Neural cell (in vitro differentiated cells): ENCODE measurements at regions not wholly inside any gene's neighbourhood (a gene's known extent, or its start where the extent isn't known, plus 50 kb on each side); places are given as distances from the start of the nearest gene placed in this dataset.

ENCODE experiments used
- H2AFZ ChIP-seq: fragments of 200-600, 300-800 bp; sonication (generic), shearing (Covaris generic); 2 replicates; pipeline ENCODE4 v1.6.0; 2014; ENCODE audit warnings: low read depth, mild to moderate bottlenecking, antibody characterized with exemption, low read length, moderate library complexity
- H3F3A ChIP-seq: fragments of 200-600 bp; shearing (Covaris generic); 2 replicates; pipeline ENCODE4 v1.6.1; 2016; ENCODE audit warnings: mild to moderate bottlenecking, moderate library complexity, mixed read lengths, antibody characterized with exemption, low read length; ENCODE audit not compliant: insufficient read depth, poor library complexity, severe bottlenecking
- H3K27ac ChIP-seq: fragments of 200-600, 300-800 bp; sonication (generic), shearing (Covaris generic); 2 replicates; pipeline ENCODE4 v1.5.1; 2014; ENCODE audit warnings: mild to moderate bottlenecking, low read length, moderate library complexity
- H3K27me3 ChIP-seq: fragments of 300-800, 200-600 bp; sonication (generic), shearing (Covaris generic); 2 replicates; pipeline ENCODE4 v1.6.0; 2014; ENCODE audit warnings: mild to moderate bottlenecking, low read depth, low read length, moderate library complexity; ENCODE audit not compliant: insufficient read depth
- H3K36me3 ChIP-seq: fragments of 300-800, 200-600 bp; sonication (generic), shearing (Covaris generic); 2 replicates; pipeline ENCODE4 v1.5.1; 2014; ENCODE audit warnings: mild to moderate bottlenecking, antibody characterized with exemption, low read length, moderate library complexity; ENCODE audit not compliant: insufficient read depth
- H3K4me2 ChIP-seq: fragments of 300-800, 200-600 bp; sonication (generic), shearing (Covaris generic); 2 replicates; pipeline ENCODE4 v1.6.0; 2014; ENCODE audit warnings: mild to moderate bottlenecking, low read length
- H3K4me3 ChIP-seq: fragments of 300-800, 200-600 bp; sonication (generic), shearing (Covaris generic); 2 replicates; pipeline ENCODE4 v1.5.1; 2014; ENCODE audit warnings: mild to moderate bottlenecking, low read length, moderate library complexity
- H3K79me2 ChIP-seq: fragments of 200-600 bp; shearing (Covaris generic); replicated peaks from 2 replicates; pipeline ENCODE4 v1.6.0; 2014; ENCODE audit warnings: mild to moderate bottlenecking, low read length, moderate library complexity; ENCODE audit not compliant: insufficient read depth
- H3K9ac ChIP-seq: fragments of 300-800, 200-600 bp; sonication (generic), shearing (Covaris generic); 2 replicates; pipeline ENCODE4 v1.6.1; 2016; ENCODE audit warnings: mild to moderate bottlenecking, low read length, mixed read lengths
- H3K9me2 ChIP-seq: fragments of 200-600 bp; shearing (Covaris generic); 2 replicates; pipeline ENCODE4 v1.6.1; 2016; ENCODE audit warnings: mild to moderate bottlenecking, low read length, mixed read lengths; ENCODE audit not compliant: insufficient read depth
- H3K9me3 ChIP-seq: fragments of 200-600, 300-800 bp; sonication (generic), shearing (Covaris generic); 2 replicates; pipeline ENCODE4 v1.6.1; 2016; ENCODE audit warnings: mild to moderate bottlenecking, mixed run types, low read length, moderate library complexity, mixed read lengths
- H4K20me1 ChIP-seq: fragments of 200-600 bp; shearing (Covaris generic); 2 replicates; pipeline ENCODE4 v1.6.1; 2016; ENCODE audit warnings: mild to moderate bottlenecking, mixed run types; ENCODE audit not compliant: insufficient read depth
- CTCF ChIP-seq: fragments of 450-650 bp; IDR thresholded peaks from 2 replicates; pipeline ENCODE4 v1.5.1; 2014; ENCODE audit warnings: antibody characterized with exemption, mild to moderate bottlenecking, moderate library complexity; ENCODE audit not compliant: poor library complexity, severe bottlenecking
- EP300 ChIP-seq: fragments of 450-650 bp; conservative IDR thresholded peaks from 2 replicates; pipeline ENCODE4 v1.6.1; 2014; ENCODE audit warnings: antibody characterized with exemption, mild to moderate bottlenecking, moderate library complexity; ENCODE audit not compliant: poor library complexity, severe bottlenecking
- EZH2 ChIP-seq: fragments of 200-600, 300-800 bp; shearing (Covaris generic), sonication (generic); IDR thresholded peaks from 2 replicates; pipeline ENCODE4 v1.6.1; 2014; ENCODE audit warnings: antibody characterized with exemption, low read length, borderline replicate concordance, mild to moderate bottlenecking; ENCODE audit not compliant: insufficient read depth, poor library complexity, severe bottlenecking
- MXI1 ChIP-seq: fragments of 450-650 bp; conservative IDR thresholded peaks from 2 replicates; pipeline ENCODE4 v1.6.1; 2014; ENCODE audit warnings: antibody characterized with exemption, mild to moderate bottlenecking; ENCODE audit not compliant: poor library complexity, severe bottlenecking
- POLR2AphosphoS5 ChIP-seq: IDR thresholded peaks from 2 replicates; pipeline ENCODE4 v1.6.1; 2012
- RAD21 ChIP-seq: fragments of 450-650 bp; conservative IDR thresholded peaks from 2 replicates; pipeline ENCODE4 v1.6.1; 2014; ENCODE audit warnings: antibody characterized with exemption, mild to moderate bottlenecking, moderate library complexity
- SMC3 ChIP-seq: fragments of 450-650 bp; conservative IDR thresholded peaks from 2 replicates; pipeline ENCODE4 v1.6.1; 2014; ENCODE audit warnings: antibody characterized with exemption, mild to moderate bottlenecking, moderate library complexity; ENCODE audit not compliant: poor library complexity
- TAF1 ChIP-seq: IDR thresholded peaks from 2 replicates; pipeline ENCODE4 v1.6.1; 2012; ENCODE audit warnings: low read depth
- TF ChIP-seq, protein P1 (sequence below): IDR thresholded peaks from 2 replicates; pipeline ENCODE4 v1.6.1; 2012; ENCODE audit warnings: borderline replicate concordance

DNA sequence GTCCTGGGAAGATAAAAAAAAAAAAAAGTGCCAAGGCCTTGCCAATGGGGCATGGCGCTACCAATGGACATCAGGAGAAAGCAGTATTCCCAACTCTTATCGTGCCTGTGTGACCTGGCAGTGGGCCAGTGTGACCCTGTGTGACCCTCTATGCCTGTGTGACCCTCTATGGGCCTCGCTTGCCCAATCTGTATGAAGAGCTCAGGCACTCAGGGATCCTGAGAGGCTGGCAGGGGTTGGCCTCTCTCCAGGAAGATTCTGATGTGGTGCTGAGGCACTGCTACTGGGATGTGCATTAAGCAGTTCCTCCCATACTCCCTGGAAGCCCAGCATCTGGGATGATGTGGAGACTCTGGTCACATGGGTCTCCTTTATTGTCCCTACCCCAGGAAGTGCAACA is 179.2 kb downstream of the MACROH2A1 start:
- Histone ChIP-seq H3K9ac (no peak overlapping the region), H3K27ac (no peak overlapping the region), H3K27me3 (no peaks in the 10 kb centered on the region), H2AFZ (no peak overlapping the region), H3K36me3 (no peaks in the 10 kb centered on the region), H3K79me2 (no peaks in the 10 kb centered on the region), H3K4me3 (no peak overlapping the region), H3K9me3 (no peaks in the 10 kb centered on the region), H3K4me2 (no peak overlapping the region), H4K20me1 (no peaks in the 10 kb centered on the region), H3K9me2 (no peaks in the 10 kb centered on the region), H3F3A (no peaks in the 10 kb centered on the region)
- TF ChIP-seq RAD21 (no peak), CTCF (no peak), POLR2AphosphoS5 (no peak), EP300 (no peak), MXI1 (no peak), TAF1 (no peak), EZH2 (no peak), SMC3 (no peak)
- TF ChIP-seq, protein P1, sequence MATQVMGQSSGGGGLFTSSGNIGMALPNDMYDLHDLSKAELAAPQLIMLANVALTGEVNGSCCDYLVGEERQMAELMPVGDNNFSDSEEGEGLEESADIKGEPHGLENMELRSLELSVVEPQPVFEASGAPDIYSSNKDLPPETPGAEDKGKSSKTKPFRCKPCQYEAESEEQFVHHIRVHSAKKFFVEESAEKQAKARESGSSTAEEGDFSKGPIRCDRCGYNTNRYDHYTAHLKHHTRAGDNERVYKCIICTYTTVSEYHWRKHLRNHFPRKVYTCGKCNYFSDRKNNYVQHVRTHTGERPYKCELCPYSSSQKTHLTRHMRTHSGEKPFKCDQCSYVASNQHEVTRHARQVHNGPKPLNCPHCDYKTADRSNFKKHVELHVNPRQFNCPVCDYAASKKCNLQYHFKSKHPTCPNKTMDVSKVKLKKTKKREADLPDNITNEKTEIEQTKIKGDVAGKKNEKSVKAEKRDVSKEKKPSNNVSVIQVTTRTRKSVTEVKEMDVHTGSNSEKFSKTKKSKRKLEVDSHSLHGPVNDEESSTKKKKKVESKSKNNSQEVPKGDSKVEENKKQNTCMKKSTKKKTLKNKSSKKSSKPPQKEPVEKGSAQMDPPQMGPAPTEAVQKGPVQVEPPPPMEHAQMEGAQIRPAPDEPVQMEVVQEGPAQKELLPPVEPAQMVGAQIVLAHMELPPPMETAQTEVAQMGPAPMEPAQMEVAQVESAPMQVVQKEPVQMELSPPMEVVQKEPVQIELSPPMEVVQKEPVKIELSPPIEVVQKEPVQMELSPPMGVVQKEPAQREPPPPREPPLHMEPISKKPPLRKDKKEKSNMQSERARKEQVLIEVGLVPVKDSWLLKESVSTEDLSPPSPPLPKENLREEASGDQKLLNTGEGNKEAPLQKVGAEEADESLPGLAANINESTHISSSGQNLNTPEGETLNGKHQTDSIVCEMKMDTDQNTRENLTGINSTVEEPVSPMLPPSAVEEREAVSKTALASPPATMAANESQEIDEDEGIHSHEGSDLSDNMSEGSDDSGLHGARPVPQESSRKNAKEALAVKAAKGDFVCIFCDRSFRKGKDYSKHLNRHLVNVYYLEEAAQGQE: no peak

GRCh38 chr5:135218790-135219568 is 180.1 kb downstream of the MACROH2A1 start:
- no peaks in the 10 kb centered on the region for H3K36me3 ChIP-seq
- no peak overlapping the region for H3K27ac ChIP-seq
- H3K9me2 ChIP-seq: no peaks in the 10 kb centered on the region
- H3K79me2 ChIP-seq: no peaks in the 10 kb centered on the region
- no peaks in the 10 kb centered on the region for H3K9me3 ChIP-seq
- H3K4me2 ChIP-seq: no peak overlapping the region
- H3K4me3 ChIP-seq: no peak overlapping the region
- no peaks in the 10 kb centered on the region for H4K20me1 ChIP-seq
- no peaks in the 10 kb centered on the region for H3K27me3 ChIP-seq
- TF ChIP-seq CTCF (no peak), MXI1 (no peak), POLR2AphosphoS5 (no peak), EP300 (no peak), SMC3 (no peak), TAF1 (no peak), RAD21 (no peak), EZH2 (no peak)
- TF ChIP-seq, protein P1: no peak
- H3K9ac ChIP-seq: no peak overlapping the region
- no peak overlapping the region for H2AFZ ChIP-seq
- no peaks in the 10 kb centered on the region for H3F3A ChIP-seq
